ENCODE measurements at regions not wholly inside any gene's neighbourhood (a gene's known extent, or its start where the extent isn't known, plus 50 kb on each side); places are given as distances from the start of the nearest gene placed in this dataset.

DNA sequence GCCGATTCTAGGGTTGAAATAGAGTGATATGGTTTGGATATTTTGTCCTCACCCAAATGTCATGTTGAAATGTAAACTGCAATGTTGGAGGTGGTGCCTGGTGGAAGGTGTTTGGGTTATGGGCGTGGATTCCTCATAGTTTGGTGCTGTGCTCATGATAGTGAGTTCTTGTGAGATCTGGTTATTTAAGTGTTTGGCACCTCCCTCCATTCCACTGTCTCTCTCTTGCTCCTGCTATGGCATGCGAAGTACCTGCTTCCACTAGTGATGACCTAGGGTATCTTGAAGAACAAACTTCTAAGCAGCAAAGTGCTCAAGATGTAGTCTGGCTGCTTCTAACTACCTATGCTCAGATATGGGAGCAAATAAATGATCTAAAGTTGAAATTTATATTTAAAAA lies 56.0 kb upstream of the TSPAN18 start:
- no peak for DNase-seq

- DNase-seq, result no peak
These were observed 55.5 kb upstream of the TSPAN18 start for GRCh38 chr11:44671234-44671633.

DNA sequence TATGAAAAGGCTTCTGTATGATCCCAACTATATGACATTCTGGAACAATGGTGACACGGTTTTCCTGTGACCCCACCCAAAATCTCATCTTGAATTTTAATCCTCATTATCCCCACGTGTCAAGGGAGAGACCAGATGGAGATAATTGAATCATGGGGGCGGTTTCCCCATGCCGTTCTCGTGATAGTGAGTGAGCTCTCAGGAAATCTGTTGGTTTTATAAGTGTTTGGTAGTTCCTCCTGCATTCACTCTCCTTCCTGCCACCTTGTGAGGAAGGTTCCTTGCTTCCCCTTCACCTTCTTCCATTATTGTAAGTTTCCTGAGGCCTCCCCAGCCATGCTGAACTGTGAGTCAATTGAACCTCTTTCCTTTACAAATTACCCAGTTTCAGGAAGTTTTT lies 53.1 kb upstream of the TSPAN18 start:
- DNase-seq, result peak; percentile 17

- DNase-seq, result no peak
These were observed 52.0 kb upstream of the TSPAN18 start for GRCh38 chr11:44674809-44675208.

DNA sequence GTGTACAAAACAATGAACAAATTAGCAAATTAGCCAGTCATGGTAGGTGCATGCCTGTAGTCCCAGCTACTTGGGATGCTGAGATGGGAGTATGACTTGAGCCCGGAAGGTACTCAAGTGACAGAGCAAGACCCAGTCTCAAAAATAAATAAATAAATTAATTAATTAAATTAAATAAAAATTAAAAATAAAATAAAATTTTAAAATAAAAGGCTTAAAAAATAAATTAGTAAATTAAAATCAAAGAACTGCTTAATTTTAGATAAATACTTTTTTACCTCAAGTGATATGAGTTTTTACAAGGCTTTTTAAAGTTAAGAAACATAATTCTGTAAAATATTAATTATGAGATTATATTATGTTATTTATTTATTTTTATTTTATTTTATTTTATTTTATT lies 50.9 kb upstream of the TSPAN18 start:
- no peak for DNase-seq

Data from activated CD8-positive, alpha-beta memory T cell treated with anti-CD3 and anti-CD28 coated beads for 24 hours (primary cell).